H1 (cell line): ENCODE measurements at regions not wholly inside any gene's neighbourhood (a gene's known extent, or its start where the extent isn't known, plus 50 kb on each side); places are given as distances from the start of the nearest gene placed in this dataset.
A peak's percentile ranks its signal among the peaks of the same experiment; 100 is the strongest.
"Not testable (repeated sequence)": the region's sequence is repeated elsewhere in the genome, so short reads cannot be mapped to it uniquely, and the experiment has no call there.

ENCODE experiments used
- CTCF ChIA-PET: fragments of 300-600 bp; sonication (Branson Sonifier 250); formaldehyde crosslinking; loops from one replicate; lab custom pipeline; 2021; ENCODE audit not compliant: partially characterized antibody; lab: Charles Lee
- POLR2A ChIA-PET: fragments of 300-600 bp; sonication (Branson Sonifier 250); formaldehyde crosslinking; loops from one replicate; lab custom pipeline; 2021; ENCODE audit warnings: inconsistent platforms; ENCODE audit not compliant: partially characterized antibody; lab: Charles Lee
- DNase-seq, 2 experiments: peaks; one replicate each; pipeline versions ENCODE4 v3.0.0 to v3.0.0-alpha.2; 2010 to 2022; ENCODE audit warnings: low spot score in 2 of 2, low read depth in 1 of 2, mixed read lengths in 1 of 2
- FAIRE-seq: peaks from 2 replicates; lab custom pipeline; 2011; peaks lifted over from hg19 to GRCh38; lab: Jason Lieb, UNC
- H2AFZ ChIP-seq: 2 replicates; pipeline ENCODE4 v1.8.1; 2012; ENCODE audit warnings: low read length, inconsistent platforms
- H2AK5ac ChIP-seq: 2 replicates; pipeline ENCODE4 v1.6.1; 2013; ENCODE audit warnings: low read depth, low read length
- H2BK120ac ChIP-seq: replicated peaks from 2 replicates; pipeline ENCODE3; 2013; ENCODE audit warnings: low read depth, low read length, inconsistent platforms
- H2BK12ac ChIP-seq: 2 replicates; pipeline ENCODE4 v1.6.1; 2013; ENCODE audit warnings: low read depth, low read length
- H2BK15ac ChIP-seq: 2 replicates; pipeline ENCODE4 v1.6.1; 2013; ENCODE audit warnings: low read length
- H2BK20ac ChIP-seq: 2 replicates; pipeline ENCODE4 v1.6.1; 2013; ENCODE audit warnings: low read length
- H2BK5ac ChIP-seq: 2 replicates; pipeline ENCODE4 v1.6.1; 2013; ENCODE audit warnings: low read depth, low read length
- H3K14ac ChIP-seq: 2 replicates; pipeline ENCODE4 v1.6.1; 2013; ENCODE audit warnings: inconsistent platforms; ENCODE audit not compliant: insufficient read length
- H3K18ac ChIP-seq: 2 replicates; pipeline ENCODE4 v1.6.1; 2013; ENCODE audit warnings: low read length; ENCODE audit errors: extremely low read depth
- H3K23ac ChIP-seq: 2 replicates; pipeline ENCODE4 v1.6.1; 2013; ENCODE audit warnings: inconsistent platforms; ENCODE audit not compliant: insufficient read length
- H3K23me2 ChIP-seq: 2 replicates; pipeline ENCODE4 v1.6.1; 2013; ENCODE audit warnings: low read depth, low read length
- H3K27ac ChIP-seq: 2 replicates; pipeline ENCODE4 v1.6.1; 2011; ENCODE audit warnings: low read depth, low read length, inconsistent platforms
- H3K27me3 ChIP-seq, 4 experiments: replicated peaks in 1 of 4; 1 replicate in 1 of 4; 2 replicates in 3 of 4; pipeline versions ENCODE4 v1.6.1 to v1.8.1; 2011 to 2013; ENCODE audit warnings: low read length in 3 of 4, mild to moderate bottlenecking in 3 of 4, inconsistent platforms in 2 of 4, mixed read lengths in 2 of 4, moderate library complexity in 1 of 4; ENCODE audit not compliant: control insufficient read depth in 3 of 4, insufficient read depth in 3 of 4; ENCODE audit errors: extremely low read depth in 1 of 4
- H3K36me3 ChIP-seq, 4 experiments: 2 replicates each; pipeline versions ENCODE4 v1.6.1 to v1.8.1; 2011 to 2013; ENCODE audit warnings: mild to moderate bottlenecking in 4 of 4, low read length in 3 of 4, moderate library complexity in 2 of 4, control low read depth in 1 of 4, inconsistent platforms in 1 of 4; ENCODE audit not compliant: insufficient read depth in 4 of 4, control insufficient read depth in 2 of 4
- H3K4ac ChIP-seq: replicated peaks from 2 replicates; pipeline ENCODE3; 2013; ENCODE audit warnings: low read length, low read depth, mixed read lengths, inconsistent platforms; ENCODE audit not compliant: insufficient read length
- H3K4me1 ChIP-seq, 4 experiments: replicated peaks in 1 of 4; 1 replicate in 1 of 4; 2 replicates in 3 of 4; pipeline versions ENCODE4 v1.6.1 to v1.8.1; 2011 to 2013; ENCODE audit warnings: low read length in 3 of 4, inconsistent platforms in 2 of 4, mixed read lengths in 1 of 4; ENCODE audit not compliant: insufficient read depth in 4 of 4, control insufficient read depth in 3 of 4
- H3K4me2 ChIP-seq, 2 experiments: 2 replicates each; pipeline versions ENCODE4 v1.6.1 to v1.8.1; 2011 to 2013; ENCODE audit warnings: low read depth in 2 of 2, low read length in 2 of 2, control low read depth in 1 of 2, inconsistent platforms in 1 of 2, mild to moderate bottlenecking in 1 of 2; ENCODE audit not compliant: insufficient read depth in 1 of 2
- H3K4me3 ChIP-seq, 4 experiments: fragments of 200-600, 300-600 bp in 1 of 4; sonication (generic), shearing (Covaris generic), sonication (Bioruptor Twin) in 1 of 4; 2 replicates each; pipeline versions ENCODE4 v1.5.1 to v1.8.1; 2011 to 2016; ENCODE audit warnings: low read length in 4 of 4, low read depth in 3 of 4, control low read depth in 2 of 4, inconsistent platforms in 2 of 4, mild to moderate bottlenecking in 2 of 4, mixed read lengths in 1 of 4, moderate library complexity in 1 of 4; ENCODE audit not compliant: insufficient read depth in 2 of 4; ENCODE audit errors: extremely low read depth in 1 of 4
- H3K56ac ChIP-seq: replicated peaks from 2 replicates; pipeline ENCODE3; 2013; ENCODE audit warnings: low read depth, mild to moderate bottlenecking, mixed read lengths, low read length, inconsistent platforms; ENCODE audit not compliant: insufficient read length
- H3K79me1 ChIP-seq: 2 replicates; pipeline ENCODE4 v1.6.1; 2013; ENCODE audit warnings: low read depth, low read length, control low read depth
- H3K79me2 ChIP-seq, 2 experiments: 2 replicates each; pipeline versions ENCODE4 v1.6.1 to v1.8.1; 2012 to 2013; ENCODE audit warnings: low read length in 2 of 2, mild to moderate bottlenecking in 2 of 2, inconsistent platforms in 1 of 2; ENCODE audit not compliant: insufficient read depth in 2 of 2, control insufficient read depth in 1 of 2
- H3K9ac ChIP-seq, 4 experiments: replicated peaks in 1 of 4; 1 replicate in 1 of 4; 2 replicates in 3 of 4; pipeline versions ENCODE4 v1.6.1 to v1.8.1; 2011 to 2013; ENCODE audit warnings: low read depth in 3 of 4, low read length in 3 of 4, control low read depth in 2 of 4, mild to moderate bottlenecking in 2 of 4, moderate library complexity in 2 of 4, inconsistent platforms in 1 of 4; ENCODE audit errors: extremely low read depth in 1 of 4
- H3K9me3 ChIP-seq, 2 experiments: 2 replicates each; pipeline versions ENCODE4 v1.6.1 to v1.8.1; 2012 to 2013; ENCODE audit warnings: mild to moderate bottlenecking in 2 of 2, moderate library complexity in 2 of 2, control low read depth in 1 of 2, inconsistent platforms in 1 of 2, low read depth in 1 of 2, low read length in 1 of 2, mixed read lengths in 1 of 2; ENCODE audit not compliant: insufficient read depth in 2 of 2
- H4K20me1 ChIP-seq, 2 experiments: replicated peaks in 1 of 2; 2 replicates each; pipeline versions ENCODE3 to v1.8.1; 2011 to 2013; ENCODE audit warnings: inconsistent platforms in 2 of 2, low read length in 2 of 2, mild to moderate bottlenecking in 1 of 2; ENCODE audit not compliant: insufficient read depth in 2 of 2, control insufficient read depth in 1 of 2
- H4K5ac ChIP-seq: 2 replicates; pipeline ENCODE4 v1.6.1; 2013; ENCODE audit warnings: low read length, low read depth, mixed read lengths, inconsistent platforms; ENCODE audit not compliant: insufficient read length
- H4K8ac ChIP-seq: 2 replicates; pipeline ENCODE4 v1.8.0; 2013; ENCODE audit warnings: mild to moderate bottlenecking, moderate library complexity, low read length, inconsistent platforms; ENCODE audit not compliant: insufficient read depth; ENCODE audit errors: extremely low read depth
- H4K91ac ChIP-seq: replicated peaks from 2 replicates; pipeline ENCODE3; 2013; ENCODE audit warnings: low read length, mixed read lengths, inconsistent platforms; ENCODE audit not compliant: insufficient read length
- RAD21 ChIP-seq, 2 experiments: IDR thresholded peaks in 1 of 2; conservative IDR thresholded peaks in 1 of 2; 2 replicates each; pipeline ENCODE4 v1.6.1; 2011; ENCODE audit warnings: low read depth in 2 of 2, low read length in 2 of 2, improper control_type of control experiment in 1 of 2, inconsistent platforms in 1 of 2, mild to moderate bottlenecking in 1 of 2, moderate library complexity in 1 of 2
- WGBS, 2 experiments: shearing (Covaris generic) in 1 of 2; methylation state at CpG; one replicate each; pipeline versions ENCODE4 v1.1.6 to v1.1.7; 2013 to 2015; ENCODE audit warnings: low lambda C conversion rate in 2 of 2, mixed read lengths in 2 of 2, inconsistent platforms in 1 of 2, low coverage in 1 of 2, missing lambda C conversion rate in 1 of 2; ENCODE audit not compliant: insufficient replicate concordance in 2 of 2, insufficient coverage in 1 of 2, insufficient read length in 1 of 2; ENCODE audit errors: extremely low coverage in 1 of 2, missing lambda C conversion rate in 1 of 2; 5-methylcytosine and 5-hydroxymethylcytosine counted together

DNA sequence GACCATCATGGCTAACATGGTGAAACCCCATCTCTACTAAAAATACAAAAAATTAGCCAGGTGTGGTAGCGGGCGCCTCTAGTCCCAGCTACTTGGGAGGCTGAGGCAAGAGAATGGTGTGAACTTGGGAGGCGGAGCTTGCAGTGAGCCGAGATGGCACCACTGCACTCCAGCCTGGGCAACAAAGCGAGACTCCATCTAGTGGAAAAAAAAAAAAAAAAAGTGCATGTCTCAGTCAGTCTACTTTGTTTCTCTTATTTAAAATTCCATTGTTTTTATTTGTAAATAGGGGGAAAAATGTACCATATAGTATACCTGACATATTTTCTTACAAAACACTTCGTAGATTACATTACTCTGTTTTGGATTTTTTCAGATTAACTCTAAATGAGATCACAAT is 1471.4 kb downstream of the SUCLG1 start:
- H3K18ac ChIP-seq, H3K56ac ChIP-seq, DNase-seq, H2BK5ac ChIP-seq, H3K4me3 ChIP-seq, H2AFZ ChIP-seq, H3K4me2 ChIP-seq, H3K23ac ChIP-seq, H2BK15ac ChIP-seq, H4K20me1 ChIP-seq, H3K23me2 ChIP-seq, FAIRE-seq, H4K91ac ChIP-seq, H3K9ac ChIP-seq, H4K8ac ChIP-seq, H2BK20ac ChIP-seq, CTCF ChIA-PET, H3K14ac ChIP-seq, H3K27me3 ChIP-seq, POLR2A ChIA-PET, H3K4ac ChIP-seq, H3K79me1 ChIP-seq, H2BK12ac ChIP-seq, H3K27ac ChIP-seq, H3K36me3 ChIP-seq, H4K5ac ChIP-seq, H3K4me1 ChIP-seq, H3K79me2 ChIP-seq, H3K9me3 ChIP-seq, H2BK120ac ChIP-seq, H2AK5ac ChIP-seq: not testable (repeated sequence)
- 92% methylated on average over 5 of the region's 6 CpGs; no CpG with 5 or more reads in 1 of the 2 experiments for WGBS, 2 experiments
- TF ChIP-seq RAD21 (IDR thresholded peaks at IDR 0.05 in 1 of 2, conservative IDR thresholded peaks at IDR 0.05 in 1 of 2; ENCODE audit: low read depth in 2 of 2, low read length in 2 of 2) = 0 out of 4 replicates have a peak, but pooled peaks of 1 of the 2 experiments have one; percentile 8
